Sigmoid colon (tissue), 3 donors: ENCODE measurements at regions not wholly inside any gene's neighbourhood (a gene's known extent, or its start where the extent isn't known, plus 50 kb on each side); places are given as distances from the start of the nearest gene placed in this dataset.

ENCODE experiments used
- CTCF ChIP-seq, 4 experiments: fragments of 450-650 bp in 3 of 4; fragments of 200-600 bp in 1 of 4; IDR thresholded peaks; one replicate each; pipeline ENCODE4 v1.5.1; 2016 to 2019; ENCODE audit warnings: antibody characterized with exemption in 4 of 4, mild to moderate bottlenecking in 3 of 4, moderate library complexity in 2 of 4
- POLR2A ChIP-seq, 2 donors: fragments of 450-650 bp; IDR thresholded peaks; one replicate each; pipeline ENCODE4 v1.6.1; 2016; ENCODE audit warnings: antibody characterized with exemption in 2 of 2, mild to moderate bottlenecking in 2 of 2, moderate library complexity in 2 of 2

- TF ChIP-seq CTCF (IDR thresholded peaks at IDR 0.05) (no peak), POLR2A (IDR thresholded peaks at IDR 0.05) (no peak)
Measured at GRCh38 chr7:53302496-53303246, 267.2 kb downstream of the POM121L12 start.
